HUES48 (cell line): ENCODE measurements at regions not wholly inside any gene's neighbourhood (a gene's known extent, or its start where the extent isn't known, plus 50 kb on each side); places are given as distances from the start of the nearest gene placed in this dataset.

ENCODE experiments used
- H3K27ac ChIP-seq: one replicate; pipeline ENCODE4 v1.7.0; 2013; ENCODE audit warnings: low read depth, low read length, inconsistent platforms
- H3K27me3 ChIP-seq: 2 replicates; pipeline ENCODE4 v1.6.1; 2013; ENCODE audit warnings: mild to moderate bottlenecking, low read length; ENCODE audit not compliant: control insufficient read depth, insufficient read depth
- H3K36me3 ChIP-seq: 2 replicates; pipeline ENCODE4 v1.6.1; 2013; ENCODE audit warnings: low read length; ENCODE audit not compliant: control insufficient read depth, insufficient read depth
- H3K4me1 ChIP-seq: 2 replicates; pipeline ENCODE4 v1.6.1; 2013; ENCODE audit warnings: mild to moderate bottlenecking, low read length; ENCODE audit not compliant: control insufficient read depth, insufficient read depth
- H3K4me3 ChIP-seq: 2 replicates; pipeline ENCODE4 v1.5.1; 2013; ENCODE audit warnings: mild to moderate bottlenecking, low read depth, low read length
- H3K9ac ChIP-seq: 2 replicates; pipeline ENCODE4 v1.6.1; 2013; ENCODE audit warnings: mild to moderate bottlenecking, low read depth, low read length, moderate library complexity
- H3K9me3 ChIP-seq: 2 replicates; pipeline ENCODE4 v1.6.1; 2013; ENCODE audit warnings: low read length; ENCODE audit not compliant: control insufficient read depth, insufficient read depth

DNA sequence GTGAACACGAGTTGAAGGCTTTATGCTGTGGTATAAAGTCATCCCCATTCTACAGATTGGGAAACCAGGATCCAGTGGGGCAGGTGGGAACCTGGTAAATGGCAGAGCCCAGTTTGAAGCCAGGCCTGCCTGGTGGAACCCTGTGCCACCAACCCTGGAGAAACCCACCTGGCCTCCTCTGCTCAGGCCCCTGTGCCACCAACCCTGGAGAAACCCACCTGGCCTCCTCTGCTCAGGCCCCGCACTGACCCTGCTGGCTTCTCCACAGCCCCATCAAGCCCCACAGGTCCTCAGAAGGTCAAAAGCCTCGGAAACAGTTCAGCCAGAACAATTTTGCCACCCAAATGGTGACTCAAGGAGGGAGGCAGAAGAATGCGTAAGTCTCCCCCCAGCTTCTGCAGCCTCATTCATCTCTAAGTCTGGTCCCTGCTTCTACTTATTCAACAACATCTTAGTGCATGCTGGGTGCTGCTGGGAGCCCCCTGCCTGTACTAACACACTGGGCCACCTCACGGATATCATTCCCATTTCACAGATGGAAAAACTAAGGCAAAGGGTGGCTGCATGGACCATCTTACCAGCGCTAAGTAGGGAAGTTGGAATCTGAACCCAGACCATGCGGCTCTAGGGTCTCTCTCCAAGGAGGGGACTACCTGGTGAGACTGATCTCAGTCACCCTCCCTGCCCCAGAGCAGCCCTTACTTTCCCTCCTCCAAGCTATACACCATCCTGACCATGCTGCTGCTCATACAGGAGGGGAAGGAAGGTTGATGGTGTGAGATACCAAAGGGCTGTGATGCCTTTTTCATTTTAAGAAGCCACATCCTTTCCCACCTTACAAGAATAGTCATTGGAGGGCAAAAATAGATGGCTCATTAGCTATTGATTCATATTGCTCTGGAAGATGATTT is 93.7 kb upstream of the ID2 start:
- Histone ChIP-seq H3K9ac (no peak overlapping the region), H3K4me1 (peaks cover 14% of the 10 kb centered on the region), H3K36me3 (no peaks in the 10 kb centered on the region), H3K27me3 (peaks cover 6% of the 10 kb centered on the region; the same call in 1 of the 2 replicates), H3K4me3 (no peak overlapping the region), H3K9me3 (no peaks in the 10 kb centered on the region), H3K27ac (no peak overlapping the region)

DNA sequence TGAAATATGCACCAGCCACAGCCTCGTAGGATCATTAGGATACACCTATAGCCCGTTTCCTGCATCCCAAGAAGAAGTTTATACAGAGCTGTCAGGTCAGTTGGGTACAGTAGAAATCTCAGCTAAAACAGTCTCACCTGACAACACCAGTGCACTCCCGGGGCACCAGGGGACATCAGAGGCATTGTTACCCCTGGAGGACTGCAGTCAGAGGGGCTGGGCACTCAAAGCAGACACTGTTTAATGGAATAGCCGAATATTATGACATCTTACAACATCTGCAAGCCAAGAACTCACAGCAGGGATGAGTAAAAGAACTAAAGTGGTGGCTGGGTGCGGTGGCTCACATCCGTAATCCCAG is 93.0 kb upstream of the ID2 start:
- H3K4me3 ChIP-seq: no peak overlapping the region
- H3K9me3 ChIP-seq: no peaks in the 10 kb centered on the region
- H3K27me3 ChIP-seq: peaks cover 6% of the 10 kb centered on the region; the same call in 1 of the 2 replicates
- H3K9ac ChIP-seq: no peak overlapping the region
- H3K4me1 ChIP-seq: peaks cover 14% of the 10 kb centered on the region
- H3K27ac ChIP-seq: no peak overlapping the region
- H3K36me3 ChIP-seq: no peaks in the 10 kb centered on the region

DNA sequence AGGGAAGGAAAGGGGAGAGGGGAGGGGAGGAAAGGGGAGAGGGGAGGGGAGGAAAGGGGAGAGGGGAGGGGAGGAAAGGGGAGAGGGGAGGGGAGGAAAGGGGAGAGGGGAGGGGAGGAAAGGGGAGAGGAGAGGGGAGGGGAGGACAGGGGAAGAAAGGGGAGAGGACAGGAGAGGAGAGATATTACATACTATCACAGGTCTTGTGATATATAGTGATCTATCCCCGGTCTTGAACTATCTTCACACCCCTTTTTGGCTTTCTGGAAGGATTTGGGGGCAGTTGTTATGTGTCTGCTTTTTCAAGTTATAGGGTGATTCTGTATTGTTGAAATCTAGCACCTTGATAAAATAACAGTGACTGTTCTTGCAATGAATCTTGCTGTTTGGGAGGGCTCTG is 92.1 kb upstream of the ID2 start:
- H3K4me1 ChIP-seq: peaks cover 6% of the 10 kb centered on the region
- H3K27me3 ChIP-seq: peaks cover 2% of the 10 kb centered on the region; the same call in 1 of the 2 replicates
- no peak overlapping the region for H3K27ac ChIP-seq
- H3K9ac ChIP-seq: no peak overlapping the region
- no peak overlapping the region for H3K4me3 ChIP-seq
- no peaks in the 10 kb centered on the region for H3K9me3 ChIP-seq
- H3K36me3 ChIP-seq: no peaks in the 10 kb centered on the region

DNA sequence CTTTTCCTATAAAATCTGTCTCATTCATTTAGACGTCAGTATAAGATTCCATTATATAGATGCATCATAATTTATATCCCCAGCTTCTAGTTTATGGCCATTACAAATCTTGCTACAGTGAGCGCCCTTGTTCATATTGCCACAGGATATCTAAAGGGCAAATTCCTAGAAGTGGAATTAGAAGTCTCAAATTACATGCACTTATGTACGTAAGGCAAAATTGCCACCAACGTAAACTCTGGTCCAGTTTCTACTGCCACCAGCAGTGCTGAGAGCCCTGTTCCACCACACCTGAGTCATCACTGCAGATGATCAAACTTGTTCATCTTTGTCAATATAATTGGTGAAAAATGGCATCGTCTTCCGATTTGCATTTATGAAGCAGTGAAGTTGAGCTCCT is 90.9 kb upstream of the ID2 start:
- Histone ChIP-seq H3K27ac (no peak overlapping the region), H3K9ac (no peak overlapping the region), H3K4me1 (peaks cover 3% of the 10 kb centered on the region)

DNA sequence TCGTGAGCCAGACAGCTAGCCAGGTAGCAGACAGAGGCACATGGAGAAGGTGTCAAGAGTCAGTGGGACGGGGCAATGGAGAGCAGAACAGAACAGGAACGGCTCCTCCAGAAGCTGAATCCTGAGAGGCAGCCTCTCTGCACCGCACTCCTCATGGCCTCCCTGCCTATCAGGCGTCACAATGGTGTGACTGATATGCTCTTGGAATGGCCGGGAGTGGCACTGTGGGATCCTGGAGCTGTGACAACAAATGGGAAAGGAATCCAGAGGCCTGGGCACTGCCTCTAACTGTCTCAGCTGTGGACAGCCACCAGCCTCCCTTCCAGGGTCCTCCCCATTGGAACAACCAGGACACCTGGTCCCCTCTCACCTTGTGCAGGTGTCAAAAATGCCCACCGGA is 89.1 kb upstream of the ID2 start:
- H3K27me3 ChIP-seq: no peaks in the 10 kb centered on the region
- H3K4me1 ChIP-seq: no peaks in the 10 kb centered on the region
- no peaks in the 10 kb centered on the region for H3K9me3 ChIP-seq
- H3K9ac ChIP-seq: no peak overlapping the region
- no peak overlapping the region for H3K27ac ChIP-seq
- H3K4me3 ChIP-seq: no peak overlapping the region
- no peaks in the 10 kb centered on the region for H3K36me3 ChIP-seq

More for the DNA sequence above, 90.9 kb upstream of the ID2 start:
- no peaks in the 10 kb centered on the region for H3K27me3 ChIP-seq
- no peaks in the 10 kb centered on the region for H3K36me3 ChIP-seq
- no peak overlapping the region for H3K4me3 ChIP-seq
- H3K9me3 ChIP-seq: no peaks in the 10 kb centered on the region

DNA sequence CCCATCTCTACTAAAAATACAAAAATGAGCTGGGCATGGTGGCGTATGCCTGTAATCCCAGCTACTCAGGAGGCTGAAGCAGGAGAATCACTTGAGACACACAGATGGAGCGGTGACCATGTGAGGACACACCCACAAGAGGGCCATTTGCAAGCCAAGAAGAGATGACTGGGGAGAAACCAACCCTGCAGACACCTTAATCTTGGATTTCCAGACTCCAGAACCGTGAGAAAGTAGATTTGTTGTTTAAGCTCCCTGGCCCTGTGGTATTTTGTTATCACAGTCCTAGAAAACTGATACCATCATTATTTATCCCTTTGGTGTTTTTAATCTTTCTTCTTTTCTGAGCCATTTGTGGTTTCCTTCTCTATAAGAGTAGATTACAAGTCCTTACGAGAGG is 88.6 kb upstream of the ID2 start:
- Histone ChIP-seq H3K9me3 (no peaks in the 10 kb centered on the region), H3K4me1 (no peaks in the 10 kb centered on the region), H3K4me3 (no peak overlapping the region), H3K27ac (no peak overlapping the region), H3K9ac (no peak overlapping the region), H3K36me3 (no peaks in the 10 kb centered on the region), H3K27me3 (no peaks in the 10 kb centered on the region)

DNA sequence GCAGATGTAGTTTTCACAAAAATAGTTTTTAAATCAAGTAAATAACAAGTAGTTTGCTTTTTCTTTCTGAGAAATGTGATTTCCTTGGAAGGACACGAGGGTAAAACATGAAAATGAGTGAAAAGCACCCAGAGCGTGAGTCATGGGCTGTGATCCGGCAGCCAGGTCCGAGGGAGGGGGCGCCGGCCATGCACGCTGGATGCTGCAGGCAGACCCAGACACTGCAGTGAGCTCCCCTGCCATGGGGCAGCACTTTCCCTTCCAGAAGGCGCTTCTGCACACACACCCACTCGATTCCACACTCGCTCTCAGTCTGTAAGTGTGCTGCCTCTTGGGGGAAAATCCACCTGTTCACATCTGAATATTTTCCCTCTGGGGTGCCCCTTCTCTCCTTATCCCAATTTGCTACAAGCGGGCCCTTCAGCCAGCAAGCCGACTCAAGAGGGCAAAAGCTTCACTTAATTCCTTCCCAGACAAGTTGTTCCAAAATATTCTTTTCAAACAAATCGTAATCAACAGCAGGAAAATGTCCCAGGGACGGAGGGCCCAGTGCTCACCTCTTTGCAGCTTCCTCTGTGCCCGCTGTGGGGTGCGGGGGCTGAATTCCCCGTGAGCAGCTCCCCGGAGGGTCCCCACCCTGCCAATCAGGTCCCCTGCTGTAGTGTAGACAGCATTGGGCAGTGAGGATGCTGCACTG is 87.0 kb upstream of the ID2 start:
- Histone ChIP-seq H3K36me3 (no peaks in the 10 kb centered on the region), H3K27ac (no peak overlapping the region), H3K9ac (no peak overlapping the region), H3K4me3 (no peak overlapping the region), H3K27me3 (no peaks in the 10 kb centered on the region), H3K4me1 (no peaks in the 10 kb centered on the region), H3K9me3 (no peaks in the 10 kb centered on the region)

DNA sequence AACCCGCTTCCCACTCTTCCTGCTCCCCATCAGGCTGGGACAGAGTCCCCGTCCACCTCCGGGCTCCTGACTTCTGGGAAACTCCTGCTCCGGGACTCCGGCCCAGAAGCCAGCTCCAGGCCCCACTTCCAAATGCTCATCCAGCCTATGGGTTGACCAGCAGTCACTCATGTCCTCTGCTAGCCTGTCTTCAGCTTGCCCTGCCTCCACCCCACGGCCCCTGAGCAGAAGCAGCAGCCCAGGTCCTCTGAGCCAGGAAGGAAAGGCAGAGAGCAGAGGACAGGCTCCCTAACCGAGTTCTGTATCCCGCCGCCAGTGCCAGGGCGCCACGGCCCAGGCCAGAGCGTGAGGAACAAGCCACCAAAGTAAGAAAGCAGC is 86.4 kb upstream of the ID2 start:
- Histone ChIP-seq H3K9ac (no peak overlapping the region), H3K4me1 (no peaks in the 10 kb centered on the region), H3K27ac (no peak overlapping the region), H3K4me3 (no peak overlapping the region), H3K9me3 (no peaks in the 10 kb centered on the region), H3K27me3 (no peaks in the 10 kb centered on the region), H3K36me3 (no peaks in the 10 kb centered on the region)

DNA sequence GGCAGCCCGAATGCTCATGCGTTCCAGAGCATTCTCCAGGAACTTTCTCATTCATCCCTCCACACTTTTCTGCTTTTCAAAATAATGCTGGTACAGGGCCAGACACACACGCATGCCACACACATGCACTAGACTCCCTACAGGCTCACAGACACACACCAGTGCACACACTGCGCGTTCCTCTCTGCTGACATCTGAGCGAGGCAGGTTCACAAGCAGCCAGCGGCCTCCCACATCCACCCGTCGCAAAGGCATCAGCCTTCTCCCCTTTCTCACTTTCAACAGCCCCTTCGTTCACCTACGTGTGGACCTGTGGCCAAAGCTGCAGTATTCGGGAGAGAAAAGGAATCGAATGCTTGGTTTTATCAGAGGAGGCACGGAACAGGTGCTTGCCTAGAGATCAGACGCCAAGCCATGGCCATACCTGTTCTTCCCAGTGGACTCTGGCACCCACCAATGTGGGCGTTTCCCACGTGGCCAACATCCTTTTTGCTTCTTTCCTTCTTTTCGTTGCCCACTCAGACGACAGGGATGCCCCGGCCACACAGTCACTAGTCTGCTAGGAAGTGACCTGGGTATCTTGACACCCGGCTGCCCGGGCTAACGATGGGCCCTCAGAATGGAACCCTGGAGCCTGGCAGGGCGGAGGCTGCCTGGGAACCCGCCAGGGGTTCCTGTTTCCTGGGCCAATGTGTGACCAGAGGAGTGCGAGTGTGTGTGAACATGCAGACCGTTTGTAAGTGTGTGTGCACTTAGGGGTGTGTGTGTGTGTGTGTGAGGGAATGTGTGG is 85.8 kb upstream of the ID2 start:
- Histone ChIP-seq H3K4me1 (no peaks in the 10 kb centered on the region), H3K4me3 (no peak overlapping the region), H3K36me3 (no peaks in the 10 kb centered on the region), H3K27me3 (no peaks in the 10 kb centered on the region), H3K9me3 (no peaks in the 10 kb centered on the region), H3K9ac (no peak overlapping the region), H3K27ac (no peak overlapping the region)

DNA sequence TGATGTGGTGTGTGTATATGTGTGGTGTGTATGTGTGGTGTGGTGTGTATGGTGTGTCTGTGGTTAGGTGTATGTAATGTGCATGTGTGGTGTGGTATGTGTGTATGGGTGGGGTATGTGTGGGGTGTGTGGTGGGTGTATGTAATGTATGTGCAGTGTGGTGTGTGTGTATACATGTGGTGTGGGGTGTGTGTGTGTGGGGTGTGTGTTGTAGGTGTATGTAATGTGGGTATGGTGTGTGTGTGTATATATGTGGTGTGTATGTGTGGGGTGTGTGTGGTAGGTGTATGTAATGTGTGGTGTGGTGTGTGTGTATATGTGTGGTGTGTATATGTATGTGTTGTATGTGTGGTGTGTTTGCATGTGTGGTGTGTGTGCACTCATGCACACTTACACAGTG is 84.8 kb upstream of the ID2 start:
- Histone ChIP-seq H3K4me1 (no peaks in the 10 kb centered on the region), H3K36me3 (no peaks in the 10 kb centered on the region), H3K9ac (no peak overlapping the region), H3K27ac (no peak overlapping the region), H3K4me3 (no peak overlapping the region), H3K27me3 (no peaks in the 10 kb centered on the region), H3K9me3 (no peaks in the 10 kb centered on the region)
